GM23338 (cell line): ENCODE measurements at regions not wholly inside any gene's neighbourhood (a gene's known extent, or its start where the extent isn't known, plus 50 kb on each side); places are given as distances from the start of the nearest gene placed in this dataset.

ENCODE experiments used
- ATAC-seq: fragments of 200-7000 bp; cut with Tn5 transposase; 3 replicates; pipeline ENCODE4 v1.9.1; 2020
- DNase-seq: peaks from one replicate; pipeline ENCODE4 v3.0.0-alpha.2; 2015; ENCODE audit warnings: low spot score
- H2AFZ ChIP-seq: fragments of 200-600 bp; sonication (generic); 2 replicates; pipeline ENCODE4 v1.8.0; 2016; ENCODE audit warnings: antibody characterized with exemption, mild to moderate bottlenecking, moderate library complexity
- H3F3A ChIP-seq: fragments of 200-600 bp; sonication (generic); replicated peaks from 2 replicates; pipeline ENCODE4 v1.8.0; 2017; ENCODE audit warnings: antibody characterized with exemption, mixed run types, low read depth
- H3K27ac ChIP-seq: fragments of 200-600 bp; sonication (generic); 2 replicates; pipeline ENCODE4 v1.6.1; 2016; ENCODE audit warnings: low read depth
- H3K27me3 ChIP-seq: fragments of 200-600 bp; sonication (generic); 2 replicates; pipeline ENCODE4 v1.8.0; 2016; ENCODE audit warnings: mild to moderate bottlenecking, mixed run types, moderate library complexity; ENCODE audit not compliant: insufficient read depth
- H3K36me3 ChIP-seq: fragments of 200-600 bp; sonication (generic); 2 replicates; pipeline ENCODE4 v1.8.0; 2016; ENCODE audit warnings: mild to moderate bottlenecking; ENCODE audit not compliant: insufficient read depth
- H3K4me1 ChIP-seq: fragments of 200-600 bp; sonication (generic); 2 replicates; pipeline ENCODE4 v1.8.0; 2016; ENCODE audit warnings: mild to moderate bottlenecking, moderate library complexity; ENCODE audit not compliant: insufficient read depth
- H3K4me2 ChIP-seq: fragments of 200-600 bp; sonication (generic); 2 replicates; pipeline ENCODE4 v1.7.1; 2017; ENCODE audit warnings: mixed run types
- H3K4me3 ChIP-seq: fragments of 200-600 bp; sonication (generic); 2 replicates; pipeline ENCODE4 v1.6.1; 2016; ENCODE audit warnings: mixed run types
- H3K79me2 ChIP-seq: fragments of 200-600 bp; sonication (generic); replicated peaks from 2 replicates; pipeline ENCODE4 v1.8.0; 2017; ENCODE audit warnings: mild to moderate bottlenecking; ENCODE audit not compliant: insufficient read depth
- H3K9me2 ChIP-seq: fragments of 200-600 bp; sonication (generic); 2 replicates; pipeline ENCODE4 v1.8.0; 2017; ENCODE audit not compliant: insufficient read depth
- H4K20me1 ChIP-seq: fragments of 200-600 bp; sonication (generic); replicated peaks from 2 replicates; pipeline ENCODE4 v1.8.0; 2017; ENCODE audit warnings: mild to moderate bottlenecking; ENCODE audit not compliant: insufficient read depth
- H3K27ac Mint-ChIP-seq: 2 replicates; pipeline ENCODE4 v1.8.0; 2020; ENCODE audit warnings: inconsistent platforms, mild to moderate bottlenecking, moderate library complexity, mixed read lengths
- H3K27me3 Mint-ChIP-seq: 3 replicates; pipeline ENCODE4 v1.8.0; 2022; ENCODE audit warnings: low read depth, mild to moderate bottlenecking, moderate library complexity, mixed read lengths, inconsistent platforms; ENCODE audit not compliant: insufficient read depth, poor library complexity
- H3K36me3 Mint-ChIP-seq: 3 replicates; pipeline ENCODE4 v1.8.0; 2021; ENCODE audit warnings: low read depth, mild to moderate bottlenecking, inconsistent platforms, moderate library complexity, mixed read lengths
- H3K4me1 Mint-ChIP-seq: 3 replicates; pipeline ENCODE4 v1.8.0; 2020; ENCODE audit warnings: mild to moderate bottlenecking, inconsistent platforms, mixed read lengths
- H3K4me3 Mint-ChIP-seq: 3 replicates; pipeline ENCODE4 v1.8.0; 2021; ENCODE audit warnings: moderate library complexity, mild to moderate bottlenecking, inconsistent platforms, mixed read lengths
- H3K9me3 Mint-ChIP-seq: 3 replicates; pipeline ENCODE4 v1.8.0; 2020; ENCODE audit warnings: moderate library complexity, mild to moderate bottlenecking, inconsistent platforms, mixed read lengths
- CREB1 ChIP-seq: fragments of 250-450 bp; sonication (Bioruptor Pico); IDR thresholded peaks from 2 replicates; pipeline ENCODE4 v1.5.0; 2020; ENCODE audit warnings: low read depth, mild to moderate bottlenecking, moderate library complexity
- EZH2 ChIP-seq: fragments of 200-600 bp; sonication (generic); IDR thresholded peaks from one replicate; pipeline ENCODE4 v1.8.0; 2017; ENCODE audit warnings: antibody characterized with exemption, mild to moderate bottlenecking, low read depth; ENCODE audit not compliant: unreplicated experiment
- EZH2phosphoT487 ChIP-seq: fragments of 200-600 bp; sonication (generic); IDR thresholded peaks from one replicate; pipeline ENCODE4 v1.8.1; 2018; ENCODE audit warnings: antibody characterized with exemption; ENCODE audit not compliant: unreplicated experiment
- JUNB ChIP-seq: IDR thresholded peaks from one replicate; pipeline ENCODE4 v1.6.1; 2016; ENCODE audit warnings: antibody characterized with exemption; ENCODE audit not compliant: unreplicated experiment
- NANOG ChIP-seq: IDR thresholded peaks from 2 replicates; pipeline ENCODE4 v1.6.1; 2016; ENCODE audit warnings: antibody characterized with exemption, borderline replicate concordance
- POLR2AphosphoS5 ChIP-seq: IDR thresholded peaks from 2 replicates; pipeline ENCODE4 v1.6.1; 2016; ENCODE audit warnings: antibody characterized with exemption, low read depth
- REST ChIP-seq: IDR thresholded peaks from one replicate; pipeline ENCODE4 v1.6.1; 2018; ENCODE audit warnings: antibody characterized with exemption; ENCODE audit not compliant: unreplicated experiment
- STAT1 ChIP-seq: IDR thresholded peaks from one replicate; pipeline ENCODE4 v1.6.1; 2016; ENCODE audit warnings: antibody characterized with exemption; ENCODE audit not compliant: unreplicated experiment
- ZNF114 ChIP-seq: fragments of 250-450 bp; sonication (Bioruptor Pico); IDR thresholded peaks from 2 replicates; pipeline ENCODE4 v1.5.0; 2020; ENCODE audit warnings: mild to moderate bottlenecking, moderate library complexity
- ZNF331 ChIP-seq: fragments of 250-450 bp; sonication (Bioruptor Pico); IDR thresholded peaks from 2 replicates; pipeline ENCODE4 v1.5.0; 2020; ENCODE audit warnings: low read depth, mild to moderate bottlenecking, moderate library complexity
- TF ChIP-seq, protein P1 (sequence below), 2 experiments: fragments of 200-600 bp in 1 of 2; sonication (generic) in 1 of 2; conservative IDR thresholded peaks; 2 replicates each; pipeline versions ENCODE4 v1.5.1 to v1.6.1; 2016 to 2017; ENCODE audit warnings: antibody characterized with exemption in 2 of 2, low read depth in 2 of 2, mild to moderate bottlenecking in 2 of 2, moderate library complexity in 1 of 2
- TF ChIP-seq, protein P2 (sequence below): IDR thresholded peaks from 2 replicates; pipeline ENCODE4 v1.6.1; 2016; ENCODE audit warnings: antibody characterized with exemption
- TF ChIP-seq, protein P3 (sequence below): fragments of 250-450 bp; sonication (Bioruptor Pico); IDR thresholded peaks from 2 replicates; pipeline ENCODE4 v1.5.0; 2020; ENCODE audit warnings: mild to moderate bottlenecking, moderate library complexity

- no peak overlapping the region for H3K27ac Mint-ChIP-seq
- H3K4me2 ChIP-seq, result no peak overlapping the region
- no peak overlapping the region for H3K27ac ChIP-seq
- H3K4me3 Mint-ChIP-seq, result no peak overlapping the region
- peaks cover 3% of the 10 kb centered on the region; the same call in 2 of the 3 replicates for H3K4me1 Mint-ChIP-seq
- no peaks in the 10 kb centered on the region for H4K20me1 ChIP-seq
- peaks cover under 1% of the 10 kb centered on the region; the same call in 1 of the 2 replicates for H3K36me3 ChIP-seq
- no peaks in the 10 kb centered on the region for H3F3A ChIP-seq
- peaks cover 2% of the 10 kb centered on the region for H3K27me3 Mint-ChIP-seq
- no peaks in the 10 kb centered on the region for H3K79me2 ChIP-seq
- no peak for DNase-seq
- H3K4me1 ChIP-seq, result 0 out of 2 replicates have a peak, but pooled peaks cover 3% of the 10 kb centered on the region
- no peak for TF ChIP-seq EZH2
- TF ChIP-seq, protein P1, sequence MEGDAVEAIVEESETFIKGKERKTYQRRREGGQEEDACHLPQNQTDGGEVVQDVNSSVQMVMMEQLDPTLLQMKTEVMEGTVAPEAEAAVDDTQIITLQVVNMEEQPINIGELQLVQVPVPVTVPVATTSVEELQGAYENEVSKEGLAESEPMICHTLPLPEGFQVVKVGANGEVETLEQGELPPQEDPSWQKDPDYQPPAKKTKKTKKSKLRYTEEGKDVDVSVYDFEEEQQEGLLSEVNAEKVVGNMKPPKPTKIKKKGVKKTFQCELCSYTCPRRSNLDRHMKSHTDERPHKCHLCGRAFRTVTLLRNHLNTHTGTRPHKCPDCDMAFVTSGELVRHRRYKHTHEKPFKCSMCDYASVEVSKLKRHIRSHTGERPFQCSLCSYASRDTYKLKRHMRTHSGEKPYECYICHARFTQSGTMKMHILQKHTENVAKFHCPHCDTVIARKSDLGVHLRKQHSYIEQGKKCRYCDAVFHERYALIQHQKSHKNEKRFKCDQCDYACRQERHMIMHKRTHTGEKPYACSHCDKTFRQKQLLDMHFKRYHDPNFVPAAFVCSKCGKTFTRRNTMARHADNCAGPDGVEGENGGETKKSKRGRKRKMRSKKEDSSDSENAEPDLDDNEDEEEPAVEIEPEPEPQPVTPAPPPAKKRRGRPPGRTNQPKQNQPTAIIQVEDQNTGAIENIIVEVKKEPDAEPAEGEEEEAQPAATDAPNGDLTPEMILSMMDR (conservative IDR thresholded peaks at IDR 0.05; ENCODE audit: low read depth in 2 of 2), result no peak
- TF ChIP-seq, protein P2, sequence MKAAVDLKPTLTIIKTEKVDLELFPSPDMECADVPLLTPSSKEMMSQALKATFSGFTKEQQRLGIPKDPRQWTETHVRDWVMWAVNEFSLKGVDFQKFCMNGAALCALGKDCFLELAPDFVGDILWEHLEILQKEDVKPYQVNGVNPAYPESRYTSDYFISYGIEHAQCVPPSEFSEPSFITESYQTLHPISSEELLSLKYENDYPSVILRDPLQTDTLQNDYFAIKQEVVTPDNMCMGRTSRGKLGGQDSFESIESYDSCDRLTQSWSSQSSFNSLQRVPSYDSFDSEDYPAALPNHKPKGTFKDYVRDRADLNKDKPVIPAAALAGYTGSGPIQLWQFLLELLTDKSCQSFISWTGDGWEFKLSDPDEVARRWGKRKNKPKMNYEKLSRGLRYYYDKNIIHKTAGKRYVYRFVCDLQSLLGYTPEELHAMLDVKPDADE, result no peak
- TF ChIP-seq ZNF331 (CRISPR knock-in tag), result no peak
- TF ChIP-seq EZH2phosphoT487, result no peak
- no peak for TF ChIP-seq JUNB
- no peak for TF ChIP-seq CREB1 (CRISPR knock-in tag)
- TF ChIP-seq, protein P3, sequence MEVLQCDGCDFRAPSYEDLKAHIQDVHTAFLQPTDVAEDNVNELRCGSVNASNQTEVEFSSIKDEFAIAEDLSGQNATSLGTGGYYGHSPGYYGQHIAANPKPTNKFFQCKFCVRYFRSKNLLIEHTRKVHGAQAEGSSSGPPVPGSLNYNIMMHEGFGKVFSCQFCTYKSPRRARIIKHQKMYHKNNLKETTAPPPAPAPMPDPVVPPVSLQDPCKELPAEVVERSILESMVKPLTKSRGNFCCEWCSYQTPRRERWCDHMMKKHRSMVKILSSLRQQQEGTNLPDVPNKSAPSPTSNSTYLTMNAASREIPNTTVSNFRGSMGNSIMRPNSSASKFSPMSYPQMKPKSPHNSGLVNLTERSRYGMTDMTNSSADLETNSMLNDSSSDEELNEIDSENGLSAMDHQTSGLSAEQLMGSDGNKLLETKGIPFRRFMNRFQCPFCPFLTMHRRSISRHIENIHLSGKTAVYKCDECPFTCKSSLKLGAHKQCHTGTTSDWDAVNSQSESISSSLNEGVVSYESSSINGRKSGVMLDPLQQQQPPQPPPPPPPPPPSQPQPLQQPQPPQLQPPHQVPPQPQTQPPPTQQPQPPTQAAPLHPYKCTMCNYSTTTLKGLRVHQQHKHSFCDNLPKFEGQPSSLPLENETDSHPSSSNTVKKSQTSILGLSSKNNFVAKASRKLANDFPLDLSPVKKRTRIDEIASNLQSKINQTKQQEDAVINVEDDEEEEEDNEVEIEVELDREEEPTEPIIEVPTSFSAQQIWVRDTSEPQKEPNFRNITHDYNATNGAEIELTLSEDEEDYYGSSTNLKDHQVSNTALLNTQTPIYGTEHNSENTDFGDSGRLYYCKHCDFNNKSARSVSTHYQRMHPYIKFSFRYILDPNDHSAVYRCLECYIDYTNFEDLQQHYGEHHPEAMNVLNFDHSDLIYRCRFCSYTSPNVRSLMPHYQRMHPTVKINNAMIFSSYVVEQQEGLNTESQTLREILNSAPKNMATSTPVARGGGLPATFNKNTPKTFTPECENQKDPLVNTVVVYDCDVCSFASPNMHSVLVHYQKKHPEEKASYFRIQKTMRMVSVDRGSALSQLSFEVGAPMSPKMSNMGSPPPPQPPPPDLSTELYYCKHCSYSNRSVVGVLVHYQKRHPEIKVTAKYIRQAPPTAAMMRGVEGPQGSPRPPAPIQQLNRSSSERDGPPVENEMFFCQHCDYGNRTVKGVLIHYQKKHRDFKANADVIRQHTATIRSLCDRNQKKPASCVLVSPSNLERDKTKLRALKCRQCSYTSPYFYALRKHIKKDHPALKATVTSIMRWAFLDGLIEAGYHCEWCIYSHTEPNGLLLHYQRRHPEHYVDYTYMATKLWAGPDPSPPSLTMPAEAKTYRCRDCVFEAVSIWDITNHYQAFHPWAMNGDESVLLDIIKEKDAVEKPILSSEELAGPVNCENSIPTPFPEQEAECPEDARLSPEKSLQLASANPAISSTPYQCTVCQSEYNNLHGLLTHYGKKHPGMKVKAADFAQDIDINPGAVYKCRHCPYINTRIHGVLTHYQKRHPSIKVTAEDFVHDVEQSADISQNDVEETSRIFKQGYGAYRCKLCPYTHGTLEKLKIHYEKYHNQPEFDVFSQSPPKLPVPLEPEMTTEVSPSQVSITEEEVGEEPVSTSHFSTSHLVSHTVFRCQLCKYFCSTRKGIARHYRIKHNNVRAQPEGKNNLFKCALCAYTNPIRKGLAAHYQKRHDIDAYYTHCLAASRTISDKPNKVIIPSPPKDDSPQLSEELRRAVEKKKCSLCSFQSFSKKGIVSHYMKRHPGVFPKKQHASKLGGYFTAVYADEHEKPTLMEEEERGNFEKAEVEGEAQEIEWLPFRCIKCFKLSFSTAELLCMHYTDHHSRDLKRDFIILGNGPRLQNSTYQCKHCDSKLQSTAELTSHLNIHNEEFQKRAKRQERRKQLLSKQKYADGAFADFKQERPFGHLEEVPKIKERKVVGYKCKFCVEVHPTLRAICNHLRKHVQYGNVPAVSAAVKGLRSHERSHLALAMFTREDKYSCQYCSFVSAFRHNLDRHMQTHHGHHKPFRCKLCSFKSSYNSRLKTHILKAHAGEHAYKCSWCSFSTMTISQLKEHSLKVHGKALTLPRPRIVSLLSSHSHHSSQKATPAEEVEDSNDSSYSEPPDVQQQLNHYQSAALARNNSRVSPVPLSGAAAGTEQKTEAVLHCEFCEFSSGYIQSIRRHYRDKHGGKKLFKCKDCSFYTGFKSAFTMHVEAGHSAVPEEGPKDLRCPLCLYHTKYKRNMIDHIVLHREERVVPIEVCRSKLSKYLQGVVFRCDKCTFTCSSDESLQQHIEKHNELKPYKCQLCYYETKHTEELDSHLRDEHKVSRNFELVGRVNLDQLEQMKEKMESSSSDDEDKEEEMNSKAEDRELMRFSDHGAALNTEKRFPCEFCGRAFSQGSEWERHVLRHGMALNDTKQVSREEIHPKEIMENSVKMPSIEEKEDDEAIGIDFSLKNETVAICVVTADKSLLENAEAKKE (CRISPR knock-in tag), result no peak
- no peak for TF ChIP-seq ZNF114 (CRISPR knock-in tag)
- no peak for TF ChIP-seq REST
- no peak for TF ChIP-seq POLR2AphosphoS5
- no peak for TF ChIP-seq STAT1
- no peak for TF ChIP-seq NANOG
- H3K36me3 Mint-ChIP-seq, result peaks cover 35% of the 10 kb centered on the region; the same call in 2 of the 3 replicates
- no peak for ATAC-seq
- peaks cover 94% of the 10 kb centered on the region for H3K9me3 Mint-ChIP-seq
- no peaks in the 10 kb centered on the region for H3K9me2 ChIP-seq
- no peak overlapping the region for H3K4me3 ChIP-seq
- H2AFZ ChIP-seq, result no peak overlapping the region
- no peaks in the 10 kb centered on the region for H3K27me3 ChIP-seq
Observed at GRCh38 chr18:78595924-78596573, 383.6 kb upstream of the SALL3 start.
